ENCODE measurements at regions not wholly inside any gene's neighbourhood (a gene's known extent, or its start where the extent isn't known, plus 50 kb on each side); places are given as distances from the start of the nearest gene placed in this dataset.

DNA sequence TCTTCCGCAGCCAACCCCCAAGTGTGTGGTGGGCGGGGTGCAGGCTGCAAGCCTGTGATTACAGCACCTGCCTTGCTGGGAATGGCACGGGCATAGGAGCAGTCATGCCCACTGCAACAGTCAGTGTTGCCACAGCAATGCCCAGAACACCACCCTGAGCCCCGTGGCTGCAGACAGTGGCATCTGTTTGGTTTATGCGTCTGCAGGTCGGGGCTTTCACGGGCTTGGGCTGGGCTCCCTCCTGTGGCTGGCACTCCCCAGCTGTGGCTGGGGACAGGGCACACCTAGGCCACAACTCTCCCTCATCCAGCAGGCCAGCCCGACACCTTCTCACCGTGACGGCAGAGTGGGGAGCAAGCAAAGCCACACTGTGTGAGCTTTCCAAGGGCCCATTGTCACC is 115.3 kb upstream of the C1QTNF9B start:
- no peak for DNase-seq

GRCh38 chr13:24013189-24013588 is 115.9 kb upstream of the C1QTNF9B start:
- DNase-seq = no peak

GRCh38 chr13:24016046-24016445 is 118.7 kb upstream of the C1QTNF9B start:
- no peak for DNase-seq

DNA sequence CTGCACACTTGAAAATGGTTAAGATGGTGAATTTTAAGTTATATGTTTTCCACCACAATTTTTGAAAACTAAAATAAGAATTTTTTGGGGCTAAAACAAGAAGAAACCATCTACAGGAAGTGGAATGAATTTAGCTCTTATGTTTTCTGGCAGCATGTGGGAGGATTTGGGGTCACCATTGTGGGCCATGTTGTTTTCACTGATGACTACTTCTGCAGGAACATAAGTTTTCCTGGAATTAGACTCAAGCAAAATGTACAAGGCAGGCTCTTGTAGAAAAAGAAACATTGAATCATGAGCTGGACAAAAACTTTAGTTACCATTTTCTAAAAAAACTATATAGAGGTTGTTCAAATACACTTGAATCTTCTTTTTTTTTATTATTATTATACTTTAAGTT is 125.3 kb upstream of the C1QTNF9B start:
- no peak for DNase-seq

DNA sequence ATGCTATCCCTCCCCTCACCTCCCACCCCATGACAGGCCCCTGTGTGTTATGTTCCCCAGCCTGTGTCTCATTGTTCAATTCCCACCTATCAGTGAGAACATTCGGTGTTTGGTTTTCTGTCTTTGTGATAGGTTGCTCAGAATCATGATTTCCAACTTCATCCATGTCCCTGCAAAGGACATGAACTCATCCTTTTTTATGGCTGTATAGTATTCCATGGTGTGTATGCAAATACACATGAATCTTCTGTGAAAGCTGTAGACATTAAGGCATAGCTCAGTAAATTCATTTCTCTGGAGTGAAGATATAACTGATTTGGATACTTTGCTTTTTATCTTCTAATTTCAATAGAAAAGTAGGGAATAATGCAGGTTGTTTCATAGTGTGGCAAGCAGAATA is 125.8 kb upstream of the C1QTNF9B start:
- no peak for DNase-seq

DNA sequence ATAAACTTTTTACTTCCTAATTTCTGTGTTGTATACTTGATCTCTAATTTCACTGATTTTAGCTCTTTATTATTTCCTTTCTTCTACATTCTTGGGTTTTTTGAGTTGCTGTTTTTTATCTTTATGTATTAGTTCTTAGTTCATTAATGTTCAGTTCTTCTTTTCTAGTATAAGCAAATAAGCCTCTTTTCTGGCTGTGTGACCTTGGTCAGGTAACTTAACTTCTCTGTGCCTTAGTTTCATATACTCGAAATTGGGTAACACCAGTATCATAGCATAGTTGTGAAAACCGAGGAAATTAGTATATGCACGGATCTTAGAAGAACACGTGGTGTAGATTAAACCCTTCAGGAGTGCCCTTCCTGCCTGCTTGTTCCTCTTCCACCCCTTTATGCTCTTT is 130.2 kb upstream of the C1QTNF9B start:
- no peak for DNase-seq

- DNase-seq = no peak
These were observed 128.3 kb upstream of the SPATA13 start for GRCh38 chr13:24032252-24032651.

DNA sequence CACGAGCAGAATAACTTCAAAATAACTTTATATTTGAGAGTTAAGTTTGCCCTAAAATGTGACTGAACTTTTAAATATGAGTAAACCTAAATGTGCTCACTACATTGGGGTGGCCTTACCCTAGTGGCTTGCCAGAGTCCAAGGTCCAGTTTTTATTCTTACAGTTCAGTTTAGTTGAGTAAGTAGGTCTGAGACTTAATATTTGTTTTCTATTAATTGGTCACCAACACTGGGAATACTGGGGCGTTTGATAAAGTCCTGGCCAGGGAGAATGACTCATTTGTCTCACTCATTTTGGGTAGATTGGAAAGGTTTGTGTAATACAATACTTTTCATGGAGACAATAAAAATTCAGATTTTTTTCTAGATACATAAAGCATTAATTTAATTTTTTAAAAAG is 127.8 kb upstream of the SPATA13 start:
- DNase-seq = no peak

- DNase-seq = no peak
These were observed 126.8 kb upstream of the SPATA13 start for GRCh38 chr13:24033527-24034302.

GRCh38 chr13:24035411-24035810 is 125.1 kb upstream of the SPATA13 start:
- DNase-seq = no peak

GRCh38 chr13:24036115-24036514 is 124.4 kb upstream of the SPATA13 start:
- DNase-seq = no peak

- DNase-seq = peak; percentile 72
These were observed 122.1 kb upstream of the SPATA13 start for GRCh38 chr13:24038405-24038804.

DNA sequence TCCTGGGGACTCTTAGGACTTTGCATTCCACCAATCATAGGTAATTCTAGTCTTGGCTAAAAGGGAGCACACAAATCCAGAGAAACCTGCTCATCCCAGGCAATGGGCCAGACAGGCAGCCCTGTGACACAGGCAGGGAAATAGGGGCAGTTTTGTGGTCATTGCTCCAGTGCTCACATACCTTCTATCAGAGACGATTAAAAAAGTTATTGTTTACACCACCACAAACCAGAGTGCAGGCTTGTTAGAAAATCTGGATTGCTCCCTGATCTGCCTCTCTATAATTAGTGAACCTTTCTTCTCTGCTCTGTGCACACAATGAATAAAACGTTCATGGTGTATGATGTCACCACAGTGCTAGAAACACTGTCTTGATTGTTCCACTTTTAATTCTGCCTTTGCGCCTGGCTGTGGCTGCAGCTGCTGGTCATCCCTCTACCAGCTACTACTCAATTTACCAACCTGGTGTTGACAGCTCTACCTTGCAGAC is 121.6 kb upstream of the SPATA13 start:
- peak; percentile 22 for DNase-seq

GRCh38 chr13:24039621-24040475 is 120.7 kb upstream of the SPATA13 start:
- peak; percentile 52 for DNase-seq

GRCh38 chr13:24040835-24041234 is 119.7 kb upstream of the SPATA13 start:
- no peak for DNase-seq

DNA sequence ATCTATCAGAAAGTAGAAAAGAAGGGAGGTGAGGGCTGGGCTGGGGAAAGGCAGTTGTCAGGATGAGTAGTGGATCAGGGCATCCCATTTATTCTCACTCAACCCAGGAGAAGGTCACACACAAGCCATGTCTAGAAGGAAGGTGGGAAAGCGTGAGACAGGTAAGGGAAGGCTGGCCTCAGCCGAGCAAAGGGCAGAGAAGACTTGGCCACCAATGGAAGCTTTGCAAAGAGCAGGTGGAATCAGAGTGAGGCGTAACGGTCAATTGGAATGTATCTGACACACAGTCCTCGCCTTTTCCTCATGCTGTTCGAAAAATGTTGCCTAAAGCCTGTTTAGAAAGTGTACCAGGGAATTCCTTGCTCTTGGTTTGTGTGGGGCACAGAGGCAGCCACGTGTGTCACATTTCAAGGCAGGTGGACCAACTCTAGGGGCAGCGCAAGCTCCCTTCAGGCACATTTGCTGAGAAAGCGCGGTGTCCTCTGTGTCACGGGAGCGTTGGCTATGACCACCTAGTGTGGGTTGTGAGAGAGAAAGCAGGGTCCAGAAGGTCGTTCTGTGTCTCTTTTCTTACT is 118.8 kb upstream of the SPATA13 start:
- DNase-seq = no peak

GRCh38 chr13:24042710-24043440 is 117.6 kb upstream of the SPATA13 start:
- DNase-seq = no peak

DNA sequence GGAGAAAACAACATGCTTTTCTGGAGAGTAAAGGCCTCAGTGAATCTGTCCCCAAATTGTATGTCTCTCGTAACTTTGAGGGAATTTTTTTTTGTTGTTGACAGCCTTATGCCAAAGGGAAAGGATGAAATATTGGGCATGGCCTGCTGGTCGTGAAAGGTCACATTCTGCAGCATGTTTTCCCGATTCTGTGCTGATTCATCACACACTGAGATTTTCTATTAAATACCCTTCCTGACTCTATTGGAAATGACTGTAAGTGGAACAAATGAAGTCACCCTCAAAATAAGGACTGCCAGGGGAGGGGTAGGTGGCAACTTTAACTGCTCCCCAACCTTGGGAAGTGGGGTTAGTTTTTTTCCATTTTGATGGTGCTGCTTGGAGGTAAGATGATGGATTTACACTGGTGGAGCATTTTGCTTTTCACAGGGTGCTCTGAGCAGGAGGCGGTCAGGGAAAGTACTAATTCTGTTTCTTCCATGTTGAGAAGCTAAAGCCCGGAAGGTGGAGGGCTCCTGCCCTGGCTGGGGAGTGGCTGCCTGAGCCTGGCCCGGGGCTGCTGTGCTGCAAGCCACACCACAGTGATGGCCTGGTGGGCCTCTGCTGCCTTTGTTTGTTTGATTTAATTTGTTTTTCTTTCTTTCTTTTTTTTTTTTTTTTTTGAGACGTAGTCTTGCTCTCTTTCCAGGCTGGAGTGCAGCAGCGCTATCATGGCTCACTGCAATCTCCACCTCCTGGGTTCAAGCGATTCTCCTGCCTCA is 116.8 kb upstream of the SPATA13 start:
- DNase-seq = peak; percentile 24

DNA sequence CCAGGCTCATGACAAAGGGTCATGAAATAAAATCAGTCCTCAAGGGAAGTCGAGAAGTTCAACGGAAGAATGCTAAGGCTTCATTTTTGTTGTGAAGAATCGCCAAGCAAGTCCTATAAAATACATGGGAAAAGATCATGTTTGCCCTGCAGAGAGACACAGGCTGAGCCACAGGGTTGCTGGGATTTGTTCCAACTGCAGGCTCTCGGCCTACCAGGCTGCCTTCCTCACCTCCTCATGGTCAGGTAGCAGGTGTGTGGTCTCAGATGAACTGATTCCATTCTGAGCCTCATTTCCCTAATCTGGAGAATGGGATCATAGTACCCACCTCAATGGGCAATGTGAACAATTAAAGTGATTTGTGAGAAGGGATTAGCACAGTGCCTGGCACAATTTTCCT is 114.9 kb upstream of the SPATA13 start:
- DNase-seq = no peak

- no peak for DNase-seq
These were observed 110.2 kb upstream of the SPATA13 start for GRCh38 chr13:24050292-24050711.

DNA sequence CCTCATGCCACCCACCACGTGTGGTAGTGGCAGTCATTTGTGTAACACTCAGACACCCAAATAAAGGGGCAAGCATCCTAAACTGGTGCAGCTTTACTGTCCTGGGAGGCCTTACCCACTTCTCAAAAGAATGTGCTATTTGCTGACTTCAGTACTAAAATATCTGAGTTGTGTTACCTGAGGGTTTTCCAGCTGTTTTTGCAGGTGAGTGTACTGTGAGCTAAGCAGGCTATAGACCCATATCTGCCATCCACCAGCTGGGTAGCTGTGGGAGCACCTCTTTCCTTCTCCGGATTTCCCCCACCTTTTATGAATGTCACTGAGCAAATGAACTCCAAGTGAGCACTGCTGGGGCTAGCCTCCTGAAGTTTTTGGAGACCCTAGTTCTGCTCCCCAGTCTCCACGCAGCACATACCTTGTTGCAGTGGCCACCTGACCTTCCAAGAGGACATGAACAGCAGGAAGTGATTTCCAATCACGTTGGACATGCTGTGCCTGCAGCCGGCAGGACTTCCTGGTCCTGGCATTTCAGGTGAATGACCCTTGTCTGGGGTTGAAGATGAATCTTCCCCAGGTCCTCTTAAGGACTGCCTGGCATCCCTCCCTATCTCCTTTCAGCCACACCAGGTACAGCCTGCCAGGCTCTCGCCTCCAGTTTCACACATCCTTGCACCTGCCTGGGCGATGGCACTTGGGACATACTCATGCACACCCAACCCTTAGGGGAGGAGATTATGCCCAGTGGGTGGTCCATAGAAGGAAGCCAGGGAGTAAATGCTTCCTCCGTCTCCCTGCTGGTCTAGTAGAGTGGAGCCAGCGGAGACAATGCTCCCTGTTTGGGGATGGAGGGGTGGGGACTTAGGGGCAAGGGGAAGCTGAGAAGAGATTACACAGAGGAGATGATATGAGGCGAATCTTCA is 109.5 kb upstream of the SPATA13 start:
- DNase-seq = no peak

All from activated CD4-positive, alpha-beta T cell treated with anti-CD3 and anti-CD28 coated beads, Interleukin-2, amount 50 U/mL, for 16 hours (primary cell).